WTC11 (cell line): ENCODE measurements at regions not wholly inside any gene's neighbourhood (a gene's known extent, or its start where the extent isn't known, plus 50 kb on each side); places are given as distances from the start of the nearest gene placed in this dataset.

Experiments
- ATAC-seq: fragments of 200-7000 bp; cut with Tn5 transposase; 2 replicates; pipeline ENCODE4 v1.10.0; 2021; ENCODE audit warnings: mild to moderate bottlenecking, moderate library complexity
- CTCF ChIA-PET: fragments of 300-600 bp; sonication (Branson Sonifier 250); formaldehyde crosslinking; loops from one replicate; lab custom pipeline; 2021; ENCODE audit warnings: antibody characterized with exemption; lab: Charles Lee
- POLR2A ChIA-PET: fragments of 350-600 bp; sonication (Branson Sonifier 250); formaldehyde crosslinking; loops from one replicate; lab custom pipeline; 2021; ENCODE audit warnings: antibody characterized with exemption; lab: Charles Lee
- DNase-seq: peaks from one replicate; pipeline ENCODE4 v3.0.0; 2021; ENCODE audit warnings: low spot score
- H3K27ac Mint-ChIP-seq: 2 replicates; pipeline ENCODE4 v1.8.0; 2021; ENCODE audit warnings: mixed read lengths
- H3K27me3 Mint-ChIP-seq: 2 replicates; pipeline ENCODE4 v1.8.0; 2021; ENCODE audit warnings: low read depth, mild to moderate bottlenecking, moderate library complexity, mixed read lengths
- H3K36me3 Mint-ChIP-seq: 2 replicates; pipeline ENCODE4 v1.8.0; 2021; ENCODE audit warnings: mixed read lengths
- H3K4me1 Mint-ChIP-seq: 2 replicates; pipeline ENCODE4 v1.8.0; 2022; ENCODE audit warnings: mixed read lengths
- H3K4me3 Mint-ChIP-seq: 2 replicates; pipeline ENCODE4 v1.8.0; 2021; ENCODE audit warnings: mild to moderate bottlenecking, moderate library complexity, mixed read lengths
- H3K9me3 Mint-ChIP-seq: 2 replicates; pipeline ENCODE4 v1.8.0; 2021; ENCODE audit warnings: mixed read lengths
- AFF4 ChIP-seq: sonication (generic); formaldehyde crosslinking; IDR thresholded peaks from 2 replicates; pipeline ENCODE4 v1.8.1; 2023; ENCODE audit warnings: mild to moderate bottlenecking, missing genetic modification reagents, borderline replicate concordance
- CDX4 ChIP-seq: fragments of 250-450 bp; sonication (Bioruptor Pico); IDR thresholded peaks from 2 replicates; pipeline ENCODE4 v1.9.0; 2021; ENCODE audit warnings: moderate library complexity, mild to moderate bottlenecking, inconsistent platforms, borderline replicate concordance
- E2F4 ChIP-seq: sonication (generic); formaldehyde crosslinking; IDR thresholded peaks from 2 replicates; pipeline ENCODE4 v1.8.1; 2022; ENCODE audit warnings: low read depth, mild to moderate bottlenecking, moderate library complexity, missing genetic modification reagents, borderline replicate concordance
- ESRRA ChIP-seq: sonication (generic); formaldehyde crosslinking; IDR thresholded peaks from 2 replicates; pipeline ENCODE4 v1.8.1; 2022; ENCODE audit warnings: mild to moderate bottlenecking, missing genetic modification reagents, borderline replicate concordance
- FOXP1 ChIP-seq: sonication (generic); formaldehyde crosslinking; IDR thresholded peaks from 2 replicates; pipeline ENCODE4 v1.8.0; 2022; ENCODE audit warnings: missing genetic modification reagents, mild to moderate bottlenecking, moderate library complexity, borderline replicate concordance
- GABPB1 ChIP-seq: sonication (generic); formaldehyde crosslinking; IDR thresholded peaks from 2 replicates; pipeline ENCODE4 v1.8.1; 2023; ENCODE audit warnings: mild to moderate bottlenecking, missing genetic modification reagents
- HMGXB4 ChIP-seq: sonication (generic); formaldehyde crosslinking; IDR thresholded peaks from 2 replicates; pipeline ENCODE4 v1.8.1; 2023; ENCODE audit warnings: mild to moderate bottlenecking, moderate library complexity, missing genetic modification reagents
- NFATC4 ChIP-seq: fragments of 250-450 bp; sonication (Bioruptor Pico); IDR thresholded peaks from 2 replicates; pipeline ENCODE4 v1.9.0; 2021; ENCODE audit warnings: mild to moderate bottlenecking
- PRDM15 ChIP-seq: sonication (generic); formaldehyde crosslinking; IDR thresholded peaks from 2 replicates; pipeline ENCODE4 v1.8.0; 2022; ENCODE audit warnings: missing genetic modification reagents
- TCF7 ChIP-seq: sonication (generic); formaldehyde crosslinking; IDR thresholded peaks from 2 replicates; pipeline ENCODE4 v1.8.0; 2022; ENCODE audit warnings: mild to moderate bottlenecking, low read depth, missing genetic modification reagents, moderate library complexity
- ZBTB21 ChIP-seq: sonication (generic); formaldehyde crosslinking; IDR thresholded peaks from 2 replicates; pipeline ENCODE4 v1.8.1; 2023; ENCODE audit warnings: mild to moderate bottlenecking, missing genetic modification reagents, borderline replicate concordance
- ZMAT4 ChIP-seq: fragments of 250-450 bp; sonication (Bioruptor Pico); IDR thresholded peaks from 2 replicates; pipeline ENCODE4 v1.9.0; 2021; ENCODE audit warnings: mild to moderate bottlenecking
- ZNF121 ChIP-seq: sonication (generic); formaldehyde crosslinking; IDR thresholded peaks from 2 replicates; pipeline ENCODE4 v1.8.0; 2023; ENCODE audit warnings: missing genetic modification reagents
- ZNF138 ChIP-seq: sonication (generic); formaldehyde crosslinking; conservative IDR thresholded peaks from 2 replicates; pipeline ENCODE4 v1.8.1; 2022; ENCODE audit warnings: mild to moderate bottlenecking, moderate library complexity, missing genetic modification reagents
- ZNF219 ChIP-seq: sonication (generic); formaldehyde crosslinking; IDR thresholded peaks from 2 replicates; pipeline ENCODE4 v1.8.0; 2023; ENCODE audit warnings: missing genetic modification reagents, mild to moderate bottlenecking, borderline replicate concordance
- ZNF281 ChIP-seq: sonication (generic); formaldehyde crosslinking; IDR thresholded peaks from 2 replicates; pipeline ENCODE4 v1.8.0; 2023; ENCODE audit warnings: mild to moderate bottlenecking, missing genetic modification reagents

GRCh38 chr22:35205961-35206360, 51.3 kb upstream of the HMGXB4 start:
- Mint-ChIP-seq H3K9me3 (no peaks in the 10 kb centered on the region), H3K27ac (no peak overlapping the region; the same call in 1 of the 2 replicates), H3K36me3 (no peaks in the 10 kb centered on the region), H3K4me3 (no peak overlapping the region), H3K27me3 (no peaks in the 10 kb centered on the region), H3K4me1 (no peaks in the 10 kb centered on the region)
- ATAC-seq (no peak), DNase-seq (no peak)
- CTCF ChIA-PET: interaction anchor here (0.7 to 3.8 kb wide), 7 partner anchors 11 to 182 kb away, joined by 3 to 32 read pairs (median 4); no protein-coding TSS in a partner anchor
- no peak for TF ChIP-seq ZBTB21 (CRISPR knock-in tag)
- TF ChIP-seq TCF7 (CRISPR knock-in tag): no peak
- TF ChIP-seq NFATC4 (CRISPR knock-in tag): no peak
- no peak for TF ChIP-seq ZNF121 (CRISPR knock-in tag)
- TF ChIP-seq PRDM15 (CRISPR knock-in tag): no peak
- TF ChIP-seq ZNF281 (CRISPR knock-in tag): no peak
- TF ChIP-seq AFF4 (CRISPR knock-in tag): no peak
- TF ChIP-seq HMGXB4 (CRISPR knock-in tag): no peak
- TF ChIP-seq GABPB1: no peak
- TF ChIP-seq E2F4 (CRISPR knock-in tag): no peak
- TF ChIP-seq CDX4: no peak
- TF ChIP-seq ZNF138 (CRISPR knock-in tag): no peak
- no peak for TF ChIP-seq ZNF219
- TF ChIP-seq FOXP1 (CRISPR knock-in tag): no peak
- no peak for TF ChIP-seq ESRRA (CRISPR knock-in tag)
- TF ChIP-seq ZMAT4: no peak
- POLR2A ChIA-PET: no interaction called here
